Stimulated activated CD4-positive, alpha-beta T cell treated with anti-CD3 and anti-CD28 coated beads, Interleukin-2, amount 100 ng/mL, for 48 hours (primary cell): ENCODE measurements at regions not wholly inside any gene's neighbourhood (a gene's known extent, or its start where the extent isn't known, plus 50 kb on each side); places are given as distances from the start of the nearest gene placed in this dataset.

Experiments used
- DNase-seq, 2 donors: peaks; one replicate each; pipeline ENCODE4 v3.0.0-alpha.2; 2020

DNA sequence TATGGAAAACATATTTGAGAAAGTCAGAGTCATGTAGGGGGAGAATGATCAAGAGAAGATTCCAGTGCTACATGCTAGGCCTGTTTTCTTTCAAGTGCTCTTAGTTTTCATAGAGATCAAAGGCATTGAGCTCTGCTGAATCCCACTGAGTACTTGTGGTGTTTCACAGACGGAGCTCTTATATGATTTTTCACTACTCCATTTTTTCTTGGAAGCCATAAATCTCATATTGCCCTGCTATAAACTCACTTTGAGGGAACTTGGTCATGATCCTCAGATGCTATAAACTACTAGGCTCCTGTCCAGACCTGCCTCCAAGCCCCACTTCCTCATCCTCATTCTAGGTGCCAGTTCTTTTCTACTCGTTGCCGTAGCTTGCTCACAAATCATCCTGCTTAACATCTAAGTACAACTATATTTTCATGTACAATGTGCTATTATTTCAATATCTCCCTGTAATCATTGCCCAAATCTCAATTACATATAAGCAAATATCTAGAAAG is 180.8 kb upstream of the CCDC179 start:
- DNase-seq = no peak

DNA sequence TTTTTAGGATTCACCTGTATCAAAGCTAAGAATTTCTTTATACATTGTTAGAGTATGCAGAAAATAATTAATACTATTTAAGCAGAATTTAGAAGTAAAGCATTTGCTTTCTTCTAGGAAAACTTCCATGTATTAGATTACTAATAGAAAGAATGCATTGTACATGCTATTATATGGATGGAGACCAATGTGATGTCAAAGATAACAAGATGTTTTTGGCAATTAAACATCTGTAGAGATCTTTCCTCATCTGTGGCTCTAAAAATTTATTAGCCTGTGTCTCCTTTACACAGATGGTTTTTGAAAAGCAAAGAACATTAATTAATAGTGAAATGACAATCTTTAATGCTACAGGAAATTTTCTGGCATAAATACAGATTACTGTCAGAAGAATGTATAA is 198.4 kb upstream of the CCDC179 start:
- no peak for DNase-seq

DNA sequence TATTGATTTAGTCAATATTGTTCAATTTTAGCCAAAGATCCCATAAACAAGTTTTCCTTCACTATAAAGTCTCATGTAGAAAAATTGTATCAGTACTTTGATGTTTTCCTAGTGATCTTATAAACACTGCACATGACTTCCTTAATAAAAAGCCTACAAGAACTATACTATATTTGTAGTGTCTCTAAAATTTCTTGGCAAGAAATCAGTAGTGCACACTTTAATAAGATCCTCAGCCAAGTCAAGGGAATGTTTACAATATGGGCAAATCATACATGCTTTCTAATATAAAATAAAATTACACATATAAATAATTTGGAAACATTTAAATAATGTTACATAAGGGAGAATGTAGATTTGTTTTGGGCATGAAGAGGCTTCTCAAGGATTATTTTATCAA is 203.0 kb upstream of the CCDC179 start:
- no peak for DNase-seq

DNA sequence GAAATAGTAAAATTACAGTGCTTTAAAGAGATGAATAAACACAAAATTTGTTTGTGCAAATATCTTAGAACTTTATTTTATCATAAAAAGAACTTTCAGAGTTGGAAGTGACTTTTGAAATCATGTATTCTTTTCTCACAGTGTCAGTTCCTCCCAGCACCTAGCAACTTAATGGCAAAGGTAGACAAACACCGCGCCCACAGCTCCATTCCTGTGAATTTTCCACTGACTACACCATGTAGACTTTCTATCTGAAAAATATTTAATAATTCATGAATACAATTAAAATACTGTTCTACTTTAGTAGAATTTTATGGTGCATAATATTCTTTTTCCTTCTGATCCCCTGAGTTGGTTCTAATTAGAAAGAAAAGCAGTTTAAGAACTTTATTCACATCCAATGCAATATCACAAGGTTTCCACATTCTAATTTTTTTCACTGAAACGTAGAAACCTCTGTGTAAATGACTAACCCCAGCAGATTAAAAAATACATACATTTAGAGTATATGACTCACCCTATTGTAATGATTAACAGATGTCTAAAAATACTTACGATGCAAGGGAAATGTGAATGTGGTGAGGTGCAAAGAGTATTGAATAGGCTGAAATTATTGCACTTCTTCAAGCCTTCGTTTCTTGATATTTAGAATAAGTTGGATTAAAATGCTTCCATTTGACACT is 218.2 kb upstream of the CCDC179 start:
- DNase-seq = no peak

DNA sequence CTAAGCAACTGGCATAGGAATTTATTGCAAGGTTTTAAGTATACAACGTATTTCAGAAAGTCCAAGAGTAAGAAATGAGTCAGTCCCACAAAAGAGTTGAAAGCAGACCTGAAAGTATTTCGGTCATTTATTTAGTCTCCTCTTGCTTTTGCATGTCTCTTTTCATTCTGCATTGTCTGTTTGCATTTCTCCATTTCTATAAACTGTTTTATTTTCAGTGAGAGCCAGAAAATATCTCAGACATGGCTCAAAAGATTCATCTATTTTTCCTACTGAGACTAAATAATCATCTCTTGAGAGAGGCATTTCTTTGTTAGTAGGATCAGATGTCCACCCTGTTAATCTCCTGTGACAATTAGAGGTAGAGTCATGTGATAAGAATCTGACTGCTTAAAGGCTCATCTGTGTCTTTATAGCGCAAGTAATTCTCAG is 219.1 kb upstream of the CCDC179 start:
- DNase-seq = no peak

DNA sequence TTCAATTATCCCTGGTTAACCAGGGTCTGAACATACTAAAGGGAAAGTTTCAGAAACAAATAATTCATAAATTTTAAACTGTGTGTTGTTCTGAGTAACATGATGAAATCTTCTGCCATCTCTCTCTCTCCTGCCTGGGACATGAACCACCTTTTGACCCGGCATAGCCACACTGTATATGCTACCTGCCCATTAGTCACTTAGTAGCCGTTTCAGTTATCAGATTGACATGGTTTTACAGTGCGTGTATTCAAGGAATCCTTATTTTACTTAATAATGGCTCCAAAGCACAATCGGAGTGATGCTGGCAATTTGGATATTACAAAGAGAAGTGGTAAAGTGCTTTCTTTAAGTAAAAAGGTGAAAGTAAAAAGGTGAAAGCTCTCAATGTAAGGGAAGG is 227.1 kb upstream of the CCDC179 start:
- DNase-seq = no peak

DNA sequence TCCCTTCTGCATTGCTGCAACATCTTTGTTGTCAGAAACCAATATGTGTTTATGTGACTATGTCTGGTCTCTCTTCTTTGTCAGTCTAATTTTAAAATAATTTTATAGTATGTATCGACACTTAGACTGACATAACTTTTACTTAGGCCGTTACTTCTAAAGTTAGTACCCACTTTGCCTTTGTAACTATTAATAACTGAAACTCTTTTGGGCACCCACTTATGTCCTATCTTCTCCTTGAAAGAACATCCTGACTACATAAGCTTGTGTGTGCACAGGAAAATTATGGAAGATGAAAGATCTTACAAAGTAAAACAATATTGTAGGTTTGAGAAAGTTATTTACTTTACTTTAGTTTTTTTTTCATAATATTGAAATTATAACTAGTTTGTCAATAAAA is 230.4 kb upstream of the CCDC179 start:
- DNase-seq = no peak

DNA sequence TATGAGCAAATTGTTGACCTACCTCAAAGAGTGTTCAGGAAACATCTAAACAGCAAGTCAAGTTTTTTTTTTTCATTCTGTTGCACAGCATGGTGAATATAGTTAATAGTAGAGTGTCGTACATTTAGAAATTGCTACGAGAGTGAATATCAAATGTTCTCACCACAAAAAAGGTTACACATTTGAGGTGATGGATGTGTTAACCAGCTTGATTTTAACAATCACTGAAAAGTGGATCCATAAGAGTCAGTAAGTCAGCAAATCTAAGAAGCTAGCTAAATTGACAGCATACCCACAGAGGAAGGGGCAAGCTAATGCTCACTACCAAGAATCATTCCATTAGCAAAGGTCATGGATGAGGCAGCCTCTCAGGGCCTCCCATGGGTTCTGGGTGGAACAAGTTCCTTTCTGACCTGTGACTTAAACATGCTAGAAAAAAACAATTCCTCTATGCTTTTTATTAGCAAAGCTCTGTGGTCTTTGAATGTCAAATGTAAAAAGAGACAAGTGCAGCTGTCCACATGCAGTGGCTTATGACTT is 235.4 kb upstream of the CCDC179 start:
- DNase-seq = no peak

DNA sequence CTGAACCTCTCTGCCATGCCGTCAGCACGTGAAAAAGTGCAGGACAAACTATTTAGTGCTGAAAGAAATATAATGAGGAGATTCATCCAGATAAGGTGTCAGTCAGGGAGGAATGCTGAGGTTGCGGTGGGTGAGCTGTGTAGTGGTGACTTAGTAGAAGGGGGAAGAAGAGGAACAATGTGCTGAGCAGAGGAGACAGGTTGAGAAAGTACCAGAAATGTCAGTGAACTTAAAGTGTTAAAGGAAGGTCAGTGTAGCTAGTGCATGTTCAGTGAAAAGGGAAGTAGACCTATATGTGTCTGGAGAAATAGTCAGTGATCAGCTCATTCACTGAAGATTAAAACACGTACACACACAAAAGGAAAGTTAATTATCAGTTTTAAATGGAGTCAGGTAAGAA is 237.6 kb upstream of the CCDC179 start:
- DNase-seq = no peak

DNA sequence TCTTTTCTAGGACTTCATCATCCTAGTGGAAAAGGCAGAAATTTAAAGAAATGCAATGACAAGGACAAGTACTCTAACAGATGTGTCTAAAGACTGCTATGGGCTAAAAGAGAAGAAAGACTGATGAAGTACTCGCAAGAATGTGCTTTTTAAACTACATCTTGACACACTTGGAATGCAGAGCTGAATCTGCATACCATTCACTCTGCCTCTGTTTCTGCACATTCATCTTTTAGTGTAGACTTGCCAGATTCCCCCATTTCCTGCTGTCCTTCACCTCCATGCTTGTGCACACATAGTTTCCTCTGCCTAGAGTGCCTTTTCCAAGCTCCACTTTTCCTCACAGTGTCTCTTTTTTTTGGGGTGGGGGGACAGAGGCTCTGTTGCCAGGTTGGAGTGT is 239.0 kb upstream of the CCDC179 start:
- no peak for DNase-seq

DNA sequence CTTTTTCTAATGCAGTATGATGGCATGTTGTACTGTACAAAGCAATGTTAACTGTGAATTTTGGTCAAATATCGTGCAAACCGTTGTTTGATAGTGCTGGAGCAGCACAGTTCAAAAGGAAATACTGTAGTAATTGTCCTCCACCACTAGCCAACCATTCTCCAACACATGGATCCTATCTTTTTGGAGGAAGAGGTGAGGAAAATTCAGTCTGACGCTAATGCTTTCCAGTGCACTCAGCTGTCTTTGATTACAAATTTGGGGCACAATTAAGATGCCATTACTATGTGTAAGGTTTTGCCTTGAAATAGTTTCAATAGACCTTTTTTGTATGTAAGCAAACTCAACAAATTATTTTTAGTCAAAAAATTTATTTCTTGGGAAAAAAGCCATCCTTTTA is 240.5 kb upstream of the CCDC179 start:
- DNase-seq = no peak

DNA sequence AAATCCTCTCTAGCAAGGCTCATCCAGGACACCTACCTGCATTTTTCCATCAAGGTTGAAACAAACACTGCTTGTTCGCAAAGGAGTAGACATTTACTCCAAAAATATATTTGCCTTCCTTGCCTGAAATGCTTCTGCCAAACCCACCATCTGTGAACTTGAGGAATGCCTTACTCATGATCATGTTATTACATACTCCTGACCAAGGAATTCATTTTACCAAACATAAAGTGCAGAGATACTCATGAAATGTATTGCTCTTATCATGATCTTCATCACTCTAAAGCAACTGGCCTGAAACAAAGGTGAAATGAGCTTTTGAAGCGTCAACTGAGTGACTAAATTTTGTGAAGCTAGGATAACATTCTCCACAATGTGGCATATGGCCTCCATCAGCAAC is 243.1 kb upstream of the CCDC179 start:
- DNase-seq = no peak

DNA sequence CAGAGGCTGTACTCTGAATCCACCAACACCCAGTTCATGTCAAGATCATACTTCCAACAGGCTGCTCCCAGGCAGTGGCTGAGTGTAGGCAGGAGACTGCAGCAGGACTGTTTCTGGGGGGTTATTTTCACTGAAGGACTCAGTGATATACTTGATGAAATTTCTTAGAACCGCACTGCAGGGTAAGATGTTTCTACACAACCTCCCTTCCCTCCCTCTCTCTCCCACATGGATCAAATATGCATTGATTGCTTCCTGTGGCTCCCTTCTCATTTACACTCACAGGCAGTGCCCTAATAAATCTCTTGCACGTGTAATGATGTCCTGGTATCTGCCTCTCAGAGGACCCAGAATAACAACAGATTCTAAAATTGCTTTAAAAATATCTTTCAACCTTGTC is 251.3 kb upstream of the CCDC179 start:
- no peak for DNase-seq

DNA sequence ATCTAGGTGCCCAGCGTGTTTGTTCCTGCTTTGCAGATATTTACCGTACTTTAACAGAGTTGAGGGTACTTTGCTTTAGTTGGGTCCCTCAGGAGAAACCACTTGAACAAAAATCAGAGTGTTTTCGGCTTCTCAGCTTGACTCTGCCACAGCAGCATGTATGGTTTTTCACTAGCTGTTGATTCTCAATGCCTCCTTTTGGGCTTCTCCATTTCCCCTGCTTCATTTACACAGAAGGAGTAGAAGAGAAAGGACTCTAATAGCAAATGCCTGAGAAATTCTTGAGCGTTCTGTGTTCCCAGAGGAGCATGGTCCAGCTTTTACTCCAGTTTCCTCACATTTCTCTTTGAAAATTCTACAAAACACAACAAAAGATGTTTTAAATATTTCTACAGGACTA is 252.1 kb upstream of the CCDC179 start:
- DNase-seq = no peak

DNA sequence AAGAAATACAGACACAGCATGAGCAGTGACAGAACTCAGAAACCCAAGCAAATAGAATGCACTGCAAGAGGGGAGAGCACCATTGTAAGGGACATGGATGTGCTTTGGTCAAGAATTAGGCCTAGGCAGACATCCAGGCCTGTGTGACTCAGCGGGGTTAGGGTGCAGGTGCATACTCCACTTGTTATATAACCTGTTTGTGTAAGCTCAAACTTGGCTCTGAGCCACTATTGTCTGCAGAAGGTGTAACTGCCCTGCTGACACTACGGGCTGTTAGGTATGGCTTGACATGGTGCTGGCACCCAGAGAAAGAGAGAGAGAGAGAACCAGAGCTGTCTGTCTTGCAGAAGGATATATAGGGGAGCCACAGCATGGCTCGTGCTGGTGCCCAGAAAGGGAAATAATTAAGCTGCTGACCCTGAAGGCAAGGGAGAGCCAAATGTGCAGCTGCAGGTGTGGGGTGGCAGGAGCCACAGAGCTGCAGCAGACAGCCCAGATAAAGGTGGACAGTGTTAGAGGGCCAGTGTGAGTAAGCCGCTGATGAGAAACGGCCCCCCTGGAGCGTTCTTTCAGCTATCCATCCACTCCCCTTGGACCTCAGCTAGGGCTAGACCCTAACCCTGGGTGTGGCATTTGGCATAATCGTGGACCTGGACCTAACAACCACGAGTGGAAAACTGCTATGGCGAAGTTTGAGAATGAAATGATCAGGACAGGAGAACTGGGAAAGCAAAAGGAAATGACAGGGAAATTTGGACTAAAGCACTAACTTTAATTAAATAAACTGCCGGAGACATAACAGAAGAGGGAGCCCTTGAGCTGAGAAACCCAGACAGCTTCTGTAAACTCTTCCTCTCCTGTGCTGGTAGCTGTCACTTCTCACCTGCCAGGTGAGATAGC is 253.0 kb upstream of the CCDC179 start:
- DNase-seq = no peak

DNA sequence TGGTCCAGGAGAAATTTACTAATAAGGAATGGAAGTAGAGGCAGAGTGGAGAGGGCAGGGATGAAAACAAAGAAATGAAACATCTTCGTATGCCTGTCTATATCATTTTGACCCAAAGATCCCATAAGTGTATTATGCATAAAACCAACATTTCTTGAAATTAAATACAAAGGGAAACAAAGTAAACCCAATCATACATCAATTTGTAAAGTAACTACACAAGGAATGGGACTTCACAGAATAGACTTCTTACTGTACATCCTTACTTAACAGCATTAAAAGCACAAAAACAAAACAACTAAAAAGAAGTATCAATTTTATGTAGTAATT is 253.6 kb upstream of the CCDC179 start:
- DNase-seq = no peak

DNA sequence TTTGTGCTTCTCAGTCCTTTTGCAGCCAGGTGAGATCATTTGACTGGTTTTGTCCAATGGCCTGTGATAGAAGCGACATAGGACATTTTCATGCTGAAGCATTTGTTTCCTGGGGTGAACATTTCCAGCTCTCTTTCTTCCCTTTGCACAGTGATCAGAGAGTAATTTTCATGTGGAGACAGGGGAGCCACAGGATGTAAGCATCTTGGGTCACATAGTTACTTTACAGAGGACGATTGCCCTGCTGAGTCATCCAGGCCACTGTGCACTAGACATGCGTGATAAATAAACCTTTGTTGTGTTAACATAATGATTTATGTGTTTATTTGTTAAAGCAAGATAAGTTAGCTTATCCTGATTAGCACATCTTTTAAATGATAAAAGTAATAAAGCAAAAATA is 263.5 kb upstream of the CCDC179 start:
- no peak for DNase-seq

DNA sequence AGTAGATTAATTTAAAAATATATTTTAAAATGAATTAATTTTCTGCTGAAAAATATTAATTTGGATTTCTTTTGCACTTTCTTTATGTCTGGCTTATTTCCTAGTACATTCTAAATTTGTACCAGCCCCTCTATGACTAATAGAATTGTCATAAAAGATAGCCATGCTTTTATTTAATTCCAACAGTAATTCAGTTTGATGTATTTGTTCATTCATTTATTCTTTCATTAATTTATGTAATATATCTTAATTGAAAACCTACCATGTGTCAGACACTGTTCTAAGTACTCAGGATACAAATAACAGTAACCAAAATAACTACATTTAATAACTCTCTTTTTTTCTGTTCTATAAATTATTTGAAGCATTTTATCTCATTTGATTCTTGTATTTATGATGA is 264.0 kb upstream of the CCDC179 start:
- DNase-seq = no peak

DNA sequence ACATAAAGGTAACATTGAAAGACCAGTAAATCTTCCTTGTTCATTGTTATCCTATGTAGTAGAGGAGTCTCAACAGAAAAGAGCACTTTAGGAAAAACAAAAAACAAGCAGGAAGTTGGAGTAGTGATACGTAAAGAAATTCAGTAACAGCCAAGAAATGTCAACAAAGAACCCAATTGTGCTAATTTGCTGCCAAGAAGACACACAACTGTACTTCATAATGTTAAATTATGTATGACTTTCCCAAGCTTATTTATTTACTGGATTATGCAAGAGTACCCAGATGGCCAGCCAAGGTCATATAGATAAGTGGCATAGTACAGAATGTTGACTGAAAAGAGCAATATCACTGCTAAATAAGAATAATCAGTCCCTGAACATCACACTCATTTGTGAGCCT is 264.7 kb upstream of the CCDC179 start:
- no peak for DNase-seq

DNA sequence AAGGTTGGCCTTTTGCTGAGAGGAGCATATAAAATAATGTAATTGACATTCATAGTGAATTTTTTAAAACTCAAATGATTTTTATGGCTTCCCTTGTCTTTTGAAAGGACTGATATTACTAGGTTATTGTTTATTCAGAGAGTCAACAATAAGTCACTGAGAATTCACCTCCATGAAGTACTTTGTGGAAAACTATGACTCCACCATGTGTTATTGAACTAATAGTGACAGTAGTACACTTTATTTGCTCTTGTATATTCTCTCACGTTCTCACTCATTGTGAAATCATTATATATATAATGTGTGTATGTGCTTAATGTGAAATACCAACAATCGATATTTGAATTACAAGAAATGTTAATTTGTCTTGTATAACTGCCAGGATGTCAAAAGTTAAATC is 267.4 kb upstream of the CCDC179 start:
- DNase-seq = no peak

DNA sequence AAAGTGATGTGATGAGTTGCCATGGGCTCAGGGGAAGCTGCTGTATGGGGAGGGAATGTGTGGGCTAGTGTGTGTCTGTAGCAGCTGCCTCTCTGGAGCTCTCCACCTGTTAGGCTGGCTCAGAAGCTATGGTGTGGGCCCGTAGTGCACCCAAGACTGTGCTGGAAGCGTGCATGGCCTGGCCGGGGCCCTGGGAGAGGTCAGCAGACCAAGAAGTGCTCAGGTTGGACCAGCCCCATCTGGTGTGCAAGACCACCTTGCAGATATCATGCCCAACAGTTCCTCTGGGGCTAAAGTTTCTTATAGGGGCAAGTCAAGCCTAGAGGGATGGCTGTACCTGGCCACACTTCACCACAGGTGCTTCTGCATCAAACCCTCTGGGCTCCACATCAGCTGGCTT is 274.4 kb upstream of the CCDC179 start:
- no peak for DNase-seq

DNA sequence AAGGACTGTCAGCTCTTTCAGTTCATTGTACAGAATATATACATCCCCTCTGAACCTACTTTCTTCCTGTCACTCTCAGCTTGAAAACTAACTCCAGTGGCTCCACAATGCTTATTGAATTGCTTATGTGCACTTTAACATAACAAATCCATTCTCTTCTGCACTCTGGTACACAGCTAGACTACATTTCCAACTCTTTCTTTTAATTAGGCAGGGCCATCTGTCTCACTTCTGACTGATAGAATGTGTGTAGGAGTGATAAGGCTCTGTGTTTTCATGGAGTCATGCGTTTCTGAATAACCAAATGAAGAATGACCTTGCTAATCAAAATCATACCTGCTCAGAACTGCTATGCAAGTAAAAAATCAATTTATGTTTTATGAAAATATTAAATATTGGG is 278.5 kb upstream of the CCDC179 start:
- DNase-seq = no peak

DNA sequence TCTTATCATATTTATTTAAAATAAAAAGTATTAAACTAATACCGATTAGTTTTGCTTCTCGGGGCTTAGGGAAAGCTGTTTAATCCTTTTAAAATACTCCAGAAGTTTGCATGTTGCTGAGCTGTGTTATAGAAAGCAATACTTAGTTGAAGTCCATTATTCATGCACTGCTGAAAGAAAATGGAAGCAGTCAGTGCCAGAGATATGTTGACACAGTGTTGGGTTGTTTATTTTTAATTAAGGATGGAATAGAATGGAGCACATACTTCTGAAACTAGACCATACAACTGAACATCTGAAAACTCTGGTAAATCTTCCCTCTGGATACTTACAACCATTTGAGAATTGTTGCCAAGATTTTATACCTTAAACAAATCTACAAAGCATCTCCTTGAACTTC is 282.7 kb upstream of the CCDC179 start:
- no peak for DNase-seq

DNA sequence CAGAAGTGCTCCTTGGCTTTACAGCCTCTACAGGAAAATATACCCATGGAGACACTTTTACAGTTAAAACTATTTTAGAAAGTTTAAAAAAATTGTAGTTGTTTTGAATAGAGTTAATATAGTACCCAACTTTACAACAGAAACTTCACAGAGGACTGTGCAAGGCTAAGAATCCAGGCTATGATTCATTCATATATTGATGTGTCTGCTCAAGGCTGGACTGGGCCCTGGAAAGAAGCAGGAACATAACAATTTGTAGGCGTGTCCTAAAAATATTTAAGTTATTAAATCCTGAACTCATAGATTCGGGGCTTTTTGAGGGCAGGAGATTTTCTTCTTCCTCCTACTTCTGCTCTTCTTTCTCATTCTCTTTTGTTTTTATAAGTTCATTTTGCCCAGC is 291.5 kb upstream of the CCDC179 start:
- DNase-seq = no peak
